GM19043 (cell line): ENCODE measurements at regions not wholly inside any gene's neighbourhood (a gene's known extent, or its start where the extent isn't known, plus 50 kb on each side); places are given as distances from the start of the nearest gene placed in this dataset.

Experiments used
- ATAC-seq: cut with Tn5 transposase; IDR thresholded peaks from one replicate; pipeline ENCODE4 v1.9.1; 2021; ENCODE audit warnings: low read depth; ENCODE audit not compliant: unreplicated experiment

GRCh38 chrX:135632353-135632752 is 81.1 kb upstream of the CT45A1 start:
- no peak for ATAC-seq

GRCh38 chrX:135639066-135639780 is 74.2 kb upstream of the CT45A1 start:
- ATAC-seq: no peak

DNA sequence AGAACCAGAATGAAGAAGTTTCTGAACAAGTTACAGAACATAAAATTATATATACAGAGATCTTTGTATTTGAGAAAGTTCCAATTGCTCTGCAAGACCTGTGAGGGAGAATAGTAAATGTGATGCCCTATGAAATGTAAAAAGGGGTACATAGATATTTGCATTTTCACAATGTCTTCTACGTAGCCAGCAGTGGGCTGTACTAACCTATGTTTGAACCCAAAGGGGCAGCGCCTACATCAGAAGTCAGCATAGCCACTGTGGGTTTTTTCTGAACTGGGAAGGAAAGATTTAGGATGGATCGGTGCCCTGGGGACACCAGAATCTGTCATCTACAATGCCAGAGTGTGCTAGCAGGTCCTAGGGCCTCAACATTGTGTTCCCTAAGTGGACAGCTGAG is 69.5 kb upstream of the CT45A1 start:
- no peak for ATAC-seq

GRCh38 chrX:135644624-135645023 is 68.8 kb upstream of the CT45A1 start:
- no peak for ATAC-seq

- no peak for ATAC-seq
Measured at GRCh38 chrX:135649029-135649428, 64.4 kb upstream of the CT45A1 start.

DNA sequence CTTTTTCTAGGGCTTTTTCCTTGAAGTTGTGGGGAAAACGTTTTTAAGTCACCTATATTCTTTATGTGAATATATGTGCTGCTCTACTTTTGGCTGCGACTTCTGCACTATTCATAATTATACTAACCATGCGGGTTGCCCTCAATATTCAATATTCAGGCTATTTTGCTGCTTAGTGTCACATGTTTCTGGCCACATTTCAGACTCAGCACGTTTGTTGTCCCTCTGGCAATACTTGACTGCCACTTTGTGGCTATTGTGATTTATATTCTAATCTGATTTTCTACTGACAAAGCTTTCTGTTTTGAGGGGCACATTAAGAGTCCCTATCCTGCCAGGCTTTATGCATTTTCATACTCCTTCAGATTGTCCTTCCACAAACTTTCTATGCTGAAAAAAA is 63.9 kb upstream of the CT45A1 start:
- no peak for ATAC-seq

DNA sequence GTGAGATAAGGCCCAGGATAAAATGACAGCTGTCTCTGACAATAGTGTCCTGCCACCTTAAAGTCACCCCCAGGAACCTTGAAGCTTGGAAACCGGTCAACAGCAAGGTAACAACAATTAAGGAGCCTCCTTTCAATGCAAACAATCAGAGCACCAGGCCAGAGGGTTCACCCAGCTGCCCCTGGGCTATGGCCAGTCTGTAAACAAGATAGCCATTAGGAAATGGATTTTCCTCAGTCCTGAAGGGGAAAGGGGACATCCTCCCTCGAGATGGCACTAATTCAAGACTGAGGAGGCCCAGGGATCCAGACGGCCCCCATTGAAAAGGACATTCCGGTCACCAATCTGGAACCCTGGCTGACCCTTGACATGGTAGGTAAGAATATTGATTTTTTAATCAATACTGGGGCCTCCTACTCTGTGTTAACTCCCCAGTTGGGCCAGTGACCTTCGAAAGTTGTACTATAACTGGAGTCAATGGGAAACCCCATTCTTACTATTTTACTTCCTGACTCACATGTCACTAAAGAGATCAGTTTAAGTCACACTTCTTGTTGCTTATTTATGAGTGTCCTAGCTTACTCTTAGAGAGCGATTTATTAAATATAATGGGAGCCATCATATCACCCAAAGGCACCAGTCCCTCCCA is 61.7 kb upstream of the CT45A1 start:
- no peak for ATAC-seq

DNA sequence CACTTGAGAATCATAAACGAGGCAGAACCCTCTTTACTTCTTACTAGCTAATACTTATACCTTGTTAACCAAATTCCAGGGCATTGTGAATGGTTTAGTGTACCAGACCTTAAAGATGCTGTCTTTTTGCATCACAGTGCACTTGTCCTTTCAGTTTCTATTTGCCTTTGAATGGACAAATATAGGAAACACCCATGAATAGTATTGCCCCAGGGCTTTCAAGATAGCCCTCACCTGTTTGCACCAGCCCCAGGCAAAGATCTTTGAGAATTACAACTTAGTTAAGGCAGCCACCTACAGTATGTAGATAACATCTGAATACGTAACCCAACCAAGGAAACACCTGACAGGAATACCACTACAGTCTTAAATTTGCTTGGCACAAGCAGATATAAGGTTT is 60.8 kb upstream of the CT45A1 start:
- no peak for ATAC-seq

DNA sequence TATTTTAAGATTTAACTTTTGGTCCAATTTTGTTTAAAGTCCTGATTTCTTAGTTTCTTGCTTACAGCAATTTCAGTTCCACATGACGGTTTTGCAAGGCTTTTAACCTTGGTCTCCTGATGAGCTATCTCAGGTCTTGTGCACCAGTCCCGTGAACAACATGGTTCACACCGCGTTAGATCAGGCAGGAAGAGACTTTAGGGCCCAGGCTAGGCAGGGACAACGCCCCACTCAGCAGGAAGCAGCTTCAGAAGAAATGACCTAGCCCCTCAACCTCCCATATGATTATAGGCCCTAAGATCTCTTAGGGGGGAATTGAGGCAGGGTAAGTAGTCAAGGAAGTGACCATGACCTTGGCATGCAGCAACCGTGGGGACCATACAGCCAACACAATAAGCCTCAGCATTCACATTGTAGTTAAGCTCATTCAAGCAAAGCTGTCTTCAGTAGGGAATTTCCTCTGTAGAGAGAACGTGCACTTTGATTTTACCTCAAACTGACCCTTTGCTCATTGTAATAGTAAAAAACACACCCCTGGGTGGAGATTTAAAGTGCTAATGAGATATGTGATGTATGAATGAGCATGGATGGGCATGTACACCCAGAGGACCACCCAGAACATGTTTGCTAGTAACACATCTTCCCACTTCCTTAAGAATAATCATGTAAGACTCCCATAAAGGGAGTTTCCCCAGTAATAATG is 55.3 kb upstream of the CT45A1 start:
- ATAC-seq: peak; percentile 75
